ENCODE measurements at regions not wholly inside any gene's neighbourhood (a gene's known extent, or its start where the extent isn't known, plus 50 kb on each side); places are given as distances from the start of the nearest gene placed in this dataset.

DNA sequence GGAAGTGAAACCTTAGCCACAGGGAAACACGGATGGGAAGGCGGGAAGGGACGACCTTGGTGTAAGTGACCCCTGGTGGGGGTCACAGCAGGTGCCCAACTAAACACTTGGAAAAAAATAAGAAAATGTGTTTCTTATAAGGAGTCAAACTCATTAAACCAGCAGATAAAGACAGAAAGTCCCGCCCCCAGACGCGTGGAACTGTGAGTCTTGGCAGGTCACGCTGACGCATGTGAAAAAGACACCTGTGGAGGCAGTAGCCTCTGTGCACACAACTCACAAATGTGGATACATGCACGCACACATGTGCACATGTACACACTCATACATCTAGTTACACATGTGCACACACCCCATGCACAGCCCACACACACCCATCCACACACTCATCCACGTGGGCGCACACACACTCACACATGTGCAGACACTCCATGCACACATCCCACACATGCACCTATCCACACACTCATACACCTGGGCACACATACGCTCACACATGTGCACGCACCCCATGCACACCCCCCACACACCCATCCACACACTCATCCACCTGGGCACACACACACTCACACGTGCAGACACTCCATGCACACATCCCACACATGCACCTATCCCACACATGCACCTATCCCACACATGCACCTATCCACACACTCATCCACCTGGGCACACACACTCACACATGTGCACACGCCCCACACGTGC lies 432.4 kb downstream of the SOX9 start (continued):
- TF ChIP-seq REST (IDR thresholded peaks at IDR 0.05; ENCODE audit: unreplicated experiment): no peak
- TF ChIP-seq CREB1 (CRISPR knock-in tag; IDR thresholded peaks at IDR 0.05; ENCODE audit: low read depth): no peak

- H4K20me1 ChIP-seq (replicated peaks; ENCODE audit: insufficient read depth): no peaks in the 10 kb centered on the region
- no peaks in the 10 kb centered on the region for H3K79me2 ChIP-seq (replicated peaks; ENCODE audit: insufficient read depth)
- H3K4me1 Mint-ChIP-seq: no peaks in the 10 kb centered on the region
- no peak overlapping the region for H3K4me3 ChIP-seq
- H2AFZ ChIP-seq: no peak overlapping the region
- no peak for DNase-seq (ENCODE audit: low spot score)
- H3K27ac Mint-ChIP-seq: no peak overlapping the region
- H3K27me3 ChIP-seq (ENCODE audit: insufficient read depth): no peaks in the 10 kb centered on the region
- peaks cover 6% of the 10 kb centered on the region for H3K27me3 Mint-ChIP-seq (ENCODE audit: insufficient read depth, low read depth, poor library complexity)
- H3K4me2 ChIP-seq: no peak overlapping the region
- no peaks in the 10 kb centered on the region for H3F3A ChIP-seq (replicated peaks; ENCODE audit: low read depth)
- H3K4me3 Mint-ChIP-seq: no peak overlapping the region
- H3K36me3 Mint-ChIP-seq (ENCODE audit: low read depth): no peaks in the 10 kb centered on the region
- H3K36me3 ChIP-seq (ENCODE audit: insufficient read depth): no peaks in the 10 kb centered on the region
- no peaks in the 10 kb centered on the region for H3K9me2 ChIP-seq (ENCODE audit: insufficient read depth)
- peaks cover 8% of the 10 kb centered on the region; the same call in 1 of the 3 replicates for H3K9me3 Mint-ChIP-seq
- no peak for ATAC-seq
- H3K27ac ChIP-seq (ENCODE audit: low read depth): no peak overlapping the region
- no peaks in the 10 kb centered on the region for H3K4me1 ChIP-seq (ENCODE audit: insufficient read depth)
- no peak for TF ChIP-seq REST (IDR thresholded peaks at IDR 0.05; ENCODE audit: unreplicated experiment)
- TF ChIP-seq EZH2 (IDR thresholded peaks at IDR 0.05; ENCODE audit: low read depth, unreplicated experiment): no peak
- no peak for TF ChIP-seq ZNF331 (CRISPR knock-in tag; IDR thresholded peaks at IDR 0.05; ENCODE audit: low read depth)
- no peak for TF ChIP-seq ETS1 (IDR thresholded peaks at IDR 0.05)
- TF ChIP-seq JUNB (IDR thresholded peaks at IDR 0.05; ENCODE audit: unreplicated experiment): no peak
- TF ChIP-seq STAT1 (IDR thresholded peaks at IDR 0.05; ENCODE audit: unreplicated experiment): no peak
- TF ChIP-seq ZNF462 (CRISPR knock-in tag; IDR thresholded peaks at IDR 0.05): no peak
- no peak for TF ChIP-seq CREB1 (CRISPR knock-in tag; IDR thresholded peaks at IDR 0.05; ENCODE audit: low read depth)
- TF ChIP-seq NANOG (IDR thresholded peaks at IDR 0.05; ENCODE audit: borderline replicate concordance): no peak
Observed at GRCh38 chr17:72554508-72554907, 433.7 kb downstream of the SOX9 start.

All from GM23338 (cell line).